KMS-11 (cell line): ENCODE measurements at regions not wholly inside any gene's neighbourhood (a gene's known extent, or its start where the extent isn't known, plus 50 kb on each side); places are given as distances from the start of the nearest gene placed in this dataset.

Source experiments
- H2AFZ ChIP-seq: fragments of 200-600 bp; sonication (generic); 2 replicates; pipeline ENCODE4 v1.6.1; 2016; ENCODE audit warnings: antibody characterized with exemption, mixed run types, low read depth
- H3K27ac ChIP-seq: fragments of 200-600 bp; sonication (generic); 2 replicates; pipeline ENCODE4 v1.6.1; 2016; ENCODE audit warnings: mild to moderate bottlenecking, mixed run types
- H3K27me3 ChIP-seq: fragments of 200-600 bp; sonication (generic); 2 replicates; pipeline ENCODE4 v1.6.1; 2017; ENCODE audit warnings: mild to moderate bottlenecking, low read depth, mixed run types, moderate library complexity; ENCODE audit not compliant: insufficient read depth
- H3K36me3 ChIP-seq: fragments of 200-600 bp; sonication (generic); 2 replicates; pipeline ENCODE4 v1.6.1; 2017; ENCODE audit warnings: mild to moderate bottlenecking, mixed run types; ENCODE audit not compliant: insufficient read depth
- H3K4me1 ChIP-seq: fragments of 200-600 bp; sonication (generic); 2 replicates; pipeline ENCODE4 v1.6.1; 2016; ENCODE audit warnings: mild to moderate bottlenecking, low read depth, mixed run types; ENCODE audit not compliant: poor library complexity, severe bottlenecking
- H3K4me2 ChIP-seq: fragments of 200-600 bp; sonication (generic); 2 replicates; pipeline ENCODE4 v1.7.0; 2016; ENCODE audit warnings: mild to moderate bottlenecking, mixed run types
- H3K4me3 ChIP-seq: fragments of 200-600 bp; sonication (generic); IDR thresholded peaks from 2 replicates; pipeline ENCODE4 v1.6.1; 2017; ENCODE audit warnings: low read depth, low read length, mixed read lengths; ENCODE audit not compliant: insufficient read depth
- H3K79me2 ChIP-seq: fragments of 200-600 bp; sonication (generic); 2 replicates; pipeline ENCODE4 v1.6.1; 2016; ENCODE audit warnings: low read depth, mixed run types; ENCODE audit not compliant: insufficient read depth
- H3K9ac ChIP-seq: fragments of 200-600 bp; sonication (generic); 2 replicates; pipeline ENCODE4 v1.6.1; 2016; ENCODE audit warnings: mild to moderate bottlenecking, mixed run types
- H4K20me1 ChIP-seq: fragments of 200-600 bp; sonication (generic); 2 replicates; pipeline ENCODE4 v1.6.1; 2016; ENCODE audit warnings: mild to moderate bottlenecking, mixed run types; ENCODE audit not compliant: insufficient read depth
- CTCF ChIP-seq: fragments of 200-600 bp; sonication (generic); conservative IDR thresholded peaks from 2 replicates; pipeline ENCODE4 v1.6.1; 2017; ENCODE audit warnings: low read depth, mild to moderate bottlenecking, antibody characterized with exemption, low read length, moderate library complexity, mixed read lengths

- Histone ChIP-seq H3K27ac (no peak overlapping the region), H3K4me2 (no peak overlapping the region), H3K4me3 (no peak overlapping the region), H3K36me3 (no peaks in the 10 kb centered on the region), H2AFZ (no peak overlapping the region), H3K27me3 (no peaks in the 10 kb centered on the region), H3K79me2 (no peaks in the 10 kb centered on the region), H3K9ac (no peak overlapping the region), H4K20me1 (no peaks in the 10 kb centered on the region), H3K4me1 (peaks cover 28% of the 10 kb centered on the region)
- no peak for TF ChIP-seq CTCF
Measured at GRCh38 chr9:105132606-105133005, 111.8 kb upstream of the SLC44A1 start.

- no peaks in the 10 kb centered on the region for H3K36me3 ChIP-seq
- H2AFZ ChIP-seq: peak overlapping the region; percentile 15; the same call in 1 of the 2 replicates
- H3K4me3 ChIP-seq: no peak overlapping the region
- peak overlapping the region; percentile 10; the same call in 1 of the 2 replicates for H3K9ac ChIP-seq
- TF ChIP-seq CTCF: no peak
- H4K20me1 ChIP-seq: no peaks in the 10 kb centered on the region
- peak overlapping the region; percentile 83; the same call in 1 of the 2 replicates for H3K4me2 ChIP-seq
- peaks cover 58% of the 10 kb centered on the region for H3K4me1 ChIP-seq
- no peaks in the 10 kb centered on the region for H3K79me2 ChIP-seq
- peak overlapping the region; percentile 71 for H3K27ac ChIP-seq
- no peaks in the 10 kb centered on the region for H3K27me3 ChIP-seq
Measured at GRCh38 chr9:105138306-105138801, 106.1 kb upstream of the SLC44A1 start.

- no peak overlapping the region for H3K9ac ChIP-seq
- H2AFZ ChIP-seq: peak overlapping the region; percentile 46; the same call in 1 of the 2 replicates
- no peak overlapping the region for H3K4me3 ChIP-seq
- no peaks in the 10 kb centered on the region for H3K27me3 ChIP-seq
- H3K4me2 ChIP-seq: peak overlapping the region; percentile 50
- TF ChIP-seq CTCF: no peak
- no peaks in the 10 kb centered on the region for H3K36me3 ChIP-seq
- peaks cover 58% of the 10 kb centered on the region for H3K4me1 ChIP-seq
- no peaks in the 10 kb centered on the region for H3K79me2 ChIP-seq
- H4K20me1 ChIP-seq: no peaks in the 10 kb centered on the region
- H3K27ac ChIP-seq: peak overlapping the region; percentile 18; the same call in 1 of the 2 replicates
Measured at GRCh38 chr9:105141146-105141975, 103.1 kb upstream of the SLC44A1 start.

- no peaks in the 10 kb centered on the region for H3K27me3 ChIP-seq
- H3K9ac ChIP-seq: no peak overlapping the region
- H4K20me1 ChIP-seq: no peaks in the 10 kb centered on the region
- no peak overlapping the region for H3K4me3 ChIP-seq
- peak overlapping the region; percentile 46; the same call in 1 of the 2 replicates for H2AFZ ChIP-seq
- no peaks in the 10 kb centered on the region for H3K36me3 ChIP-seq
- H3K4me1 ChIP-seq: peaks cover 58% of the 10 kb centered on the region
- H3K4me2 ChIP-seq: peak overlapping the region; percentile 50
- no peak for TF ChIP-seq CTCF
- no peaks in the 10 kb centered on the region for H3K79me2 ChIP-seq
- peak overlapping the region; percentile 18; the same call in 1 of the 2 replicates for H3K27ac ChIP-seq
Measured at GRCh38 chr9:105141976-105142250, 102.5 kb upstream of the SLC44A1 start.
